SK-N-SH (cell line): ENCODE measurements at regions not wholly inside any gene's neighbourhood (a gene's known extent, or its start where the extent isn't known, plus 50 kb on each side); places are given as distances from the start of the nearest gene placed in this dataset.

ENCODE experiments used
- CTCF ChIA-PET: fragments of 300-600, 350-600 bp; formaldehyde crosslinking; extraction: SDS; loops from one replicate; lab custom pipeline; 2021; lab: Yijun Ruan, JAX
- POLR2A ChIA-PET: fragments of 350-600 bp; sonication (Branson Sonifier 250); formaldehyde crosslinking; extraction: SDS; loops from one replicate; lab custom pipeline; 2020; ENCODE audit warnings: antibody characterized with exemption, inconsistent platforms; lab: Yijun Ruan, JAX
- DNase-seq: peaks from one replicate; pipeline ENCODE4 v3.0.0; 2012
- H2AFZ ChIP-seq: fragments of 200-600 bp; sonication (generic); 2 replicates; pipeline ENCODE4 v1.8.1; 2016; ENCODE audit warnings: antibody characterized with exemption, mild to moderate bottlenecking, low read depth
- H3F3A ChIP-seq: fragments of 200-600 bp; sonication (generic); replicated peaks from 2 replicates; pipeline ENCODE3; 2016; ENCODE audit warnings: antibody characterized with exemption, mild to moderate bottlenecking; ENCODE audit not compliant: insufficient read depth
- H3K27ac ChIP-seq, 2 experiments: fragments of 200-500 bp in 1 of 2; fragments of 200-600 bp in 1 of 2; sonication (Bioruptor generic) in 1 of 2; sonication (generic), shearing (Covaris generic) in 1 of 2; 2 replicates each; pipeline versions ENCODE4 v1.5.1 to v1.6.1; 2014 to 2016; ENCODE audit warnings: low read depth in 2 of 2, inconsistent platforms in 1 of 2, low read length in 1 of 2, mild to moderate bottlenecking in 1 of 2, mixed read lengths in 1 of 2
- H3K27me3 ChIP-seq: fragments of 200-600 bp; sonication (generic), shearing (Covaris generic); 2 replicates; pipeline ENCODE4 v1.6.1; 2016; ENCODE audit warnings: mixed run types; ENCODE audit not compliant: insufficient read depth
- H3K36me3 ChIP-seq, 2 experiments: fragments of 200-500 bp in 1 of 2; fragments of 200-600 bp in 1 of 2; sonication (Bioruptor generic) in 1 of 2; sonication (generic) in 1 of 2; replicated peaks in 1 of 2; 2 replicates each; pipeline versions ENCODE3 to v1.5.1; 2014 to 2016; ENCODE audit warnings: low read length in 1 of 2, mild to moderate bottlenecking in 1 of 2; ENCODE audit not compliant: insufficient read depth in 2 of 2, control insufficient read depth in 1 of 2
- H3K4me1 ChIP-seq, 2 experiments: fragments of 200-500 bp in 1 of 2; fragments of 200-600 bp in 1 of 2; sonication (Bioruptor generic) in 1 of 2; sonication (generic), shearing (Covaris generic) in 1 of 2; 2 replicates each; pipeline versions ENCODE4 v1.5.1 to v1.6.1; 2014 to 2016; ENCODE audit warnings: low read depth in 1 of 2, low read length in 1 of 2, mixed run types in 1 of 2; ENCODE audit not compliant: insufficient read depth in 2 of 2, control insufficient read depth in 1 of 2
- H3K4me2 ChIP-seq: fragments of 200-600 bp; sonication (generic), shearing (Covaris generic); 2 replicates; pipeline ENCODE4 v1.6.1; 2017; ENCODE audit warnings: mixed run types
- H3K4me3 ChIP-seq, 2 experiments: fragments of 200-500 bp in 1 of 2; fragments of 200-600 bp in 1 of 2; sonication (Bioruptor generic) in 1 of 2; sonication (generic), shearing (Covaris generic) in 1 of 2; 2 replicates each; pipeline versions ENCODE4 v1.5.1 to v1.8.1; 2014 to 2016; ENCODE audit warnings: low read depth in 2 of 2, inconsistent platforms in 1 of 2, low read length in 1 of 2, mild to moderate bottlenecking in 1 of 2, mixed read lengths in 1 of 2, moderate library complexity in 1 of 2
- H3K79me2 ChIP-seq: fragments of 200-600 bp; sonication (generic); 2 replicates; pipeline ENCODE4 v1.8.1; 2017; ENCODE audit warnings: mild to moderate bottlenecking; ENCODE audit not compliant: insufficient read depth
- H3K9ac ChIP-seq: fragments of 200-600 bp; sonication (generic); 2 replicates; pipeline ENCODE4 v1.6.1; 2017; ENCODE audit warnings: mixed run types
- H3K9me2 ChIP-seq: fragments of 200-600 bp; sonication (generic); 2 replicates; pipeline ENCODE4 v1.6.1; 2017; ENCODE audit warnings: mixed run types
- H3K9me3 ChIP-seq: fragments of 200-600 bp; sonication (generic); 2 replicates; pipeline ENCODE4 v1.6.1; 2017; ENCODE audit warnings: mixed run types, mild to moderate bottlenecking, moderate library complexity
- H4K20me1 ChIP-seq: fragments of 200-600 bp; sonication (generic); 2 replicates; pipeline ENCODE4 v1.6.1; 2017; ENCODE audit warnings: mild to moderate bottlenecking, mixed run types; ENCODE audit not compliant: insufficient read depth
- FOXJ3 ChIP-seq: sonication (generic); formaldehyde crosslinking; IDR thresholded peaks from 2 replicates; pipeline ENCODE4 v1.5.1; 2020; ENCODE audit warnings: mild to moderate bottlenecking, missing genetic modification reagents
- FOXM1 ChIP-seq: IDR thresholded peaks from 2 replicates; pipeline ENCODE4 v1.4.0; 2012; ENCODE audit warnings: low read depth, mild to moderate bottlenecking
- GABPA ChIP-seq: IDR thresholded peaks from 2 replicates; pipeline ENCODE4 v1.4.0; 2012; ENCODE audit warnings: low read depth, mild to moderate bottlenecking
- JUND ChIP-seq: IDR thresholded peaks from 2 replicates; pipeline ENCODE4 v1.4.0; 2012
- MEF2A ChIP-seq: IDR thresholded peaks from 2 replicates; pipeline ENCODE4 v1.4.0; 2012; ENCODE audit warnings: low read depth, borderline replicate concordance
- MXI1 ChIP-seq: IDR thresholded peaks from 2 replicates; pipeline ENCODE4 v1.6.1; 2012; ENCODE audit warnings: mild to moderate bottlenecking, low read depth, low read length, improper control_type of control experiment
- NRF1 ChIP-seq: IDR thresholded peaks from 2 replicates; pipeline ENCODE4 v1.6.1; 2012; ENCODE audit warnings: low read depth, mild to moderate bottlenecking, low read length
- RCOR1 ChIP-seq: fragments of 150-350 bp; IDR thresholded peaks from 2 replicates; pipeline ENCODE4 v1.6.1; 2017; ENCODE audit warnings: antibody characterized with exemption, low read length
- SMC3 ChIP-seq: IDR thresholded peaks from 2 replicates; pipeline ENCODE4 v1.6.1; 2012; ENCODE audit warnings: low read depth, low read length, improper control_type of control experiment
- TAF1 ChIP-seq: IDR thresholded peaks from 2 replicates; pipeline ENCODE4 v1.6.1; 2012; ENCODE audit warnings: low read depth, mild to moderate bottlenecking, low read length, moderate library complexity, borderline replicate concordance
- TCF12 ChIP-seq: IDR thresholded peaks from 2 replicates; pipeline ENCODE4 v1.4.0; 2012
- WGBS: methylation state at CpG from one replicate; pipeline ENCODE4 v1.1.6; 2017; ENCODE audit warnings: low lambda C conversion rate; 5-methylcytosine and 5-hydroxymethylcytosine counted together
- TF ChIP-seq, protein P1 (sequence below): IDR thresholded peaks from 2 replicates; pipeline ENCODE4 v1.4.0; 2012; ENCODE audit warnings: low read depth, borderline replicate concordance
- TF ChIP-seq, protein P2 (sequence below): IDR thresholded peaks from 2 replicates; pipeline ENCODE4 v1.4.0; 2012; ENCODE audit warnings: low read depth, borderline replicate concordance
- TF ChIP-seq, protein P3 (sequence below): IDR thresholded peaks from 2 replicates; pipeline ENCODE4; 2012

DNA sequence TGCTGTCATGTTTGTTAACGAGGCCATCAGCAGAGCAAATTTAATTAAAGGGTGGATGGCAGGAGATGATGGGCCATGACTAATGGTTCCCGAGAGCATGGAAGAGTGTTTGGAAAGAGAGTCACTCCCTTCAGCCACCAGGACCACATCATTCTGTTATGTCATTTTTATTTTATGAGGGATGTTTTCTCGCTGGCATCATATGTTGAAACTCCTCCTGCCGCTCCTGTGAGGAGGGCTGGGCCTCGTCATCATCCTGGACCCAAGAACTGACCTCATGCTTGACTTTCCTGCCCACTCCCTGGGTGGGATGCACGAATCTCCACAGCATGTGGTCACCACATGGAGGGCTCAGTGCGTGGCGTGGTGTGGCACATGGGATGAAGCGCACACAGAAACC is 86.4 kb upstream of the FRMD1 start:
- Histone ChIP-seq H3K9ac (no peak overlapping the region), H3K9me2 (no peaks in the 10 kb centered on the region), H4K20me1 (no peaks in the 10 kb centered on the region), H2AFZ (no peak overlapping the region), H3K4me2 (no peak overlapping the region), H3K27ac (no peak overlapping the region), H3K27me3 (no peaks in the 10 kb centered on the region), H3K36me3 (no peaks in the 10 kb centered on the region), H3F3A (no peaks in the 10 kb centered on the region), H3K79me2 (no peaks in the 10 kb centered on the region), H3K9me3 (no peaks in the 10 kb centered on the region), H3K4me3 (no peak overlapping the region), H3K4me1 (peaks cover 0 to 16% of the 10 kb centered on the region in 2 experiments; a peak in 1 of 4 replicates)
- CTCF ChIA-PET = interaction anchor here (1.4 kb wide), 1 partner anchor 189 kb away, joined by 4 read pairs; no protein-coding TSS in a partner anchor
- 41% methylated on average over 9 of the region's 9 CpGs for WGBS
- POLR2A ChIA-PET = no interaction called here
- TF ChIP-seq TAF1 (no peak), GABPA (no peak), MEF2A (no peak), MXI1 (no peak), NRF1 (no peak), TCF12 (no peak), RCOR1 (no peak), JUND (no peak), SMC3 (no peak), FOXM1 (no peak), FOXJ3 (CRISPR knock-in tag) (no peak)
- TF ChIP-seq, protein P1, sequence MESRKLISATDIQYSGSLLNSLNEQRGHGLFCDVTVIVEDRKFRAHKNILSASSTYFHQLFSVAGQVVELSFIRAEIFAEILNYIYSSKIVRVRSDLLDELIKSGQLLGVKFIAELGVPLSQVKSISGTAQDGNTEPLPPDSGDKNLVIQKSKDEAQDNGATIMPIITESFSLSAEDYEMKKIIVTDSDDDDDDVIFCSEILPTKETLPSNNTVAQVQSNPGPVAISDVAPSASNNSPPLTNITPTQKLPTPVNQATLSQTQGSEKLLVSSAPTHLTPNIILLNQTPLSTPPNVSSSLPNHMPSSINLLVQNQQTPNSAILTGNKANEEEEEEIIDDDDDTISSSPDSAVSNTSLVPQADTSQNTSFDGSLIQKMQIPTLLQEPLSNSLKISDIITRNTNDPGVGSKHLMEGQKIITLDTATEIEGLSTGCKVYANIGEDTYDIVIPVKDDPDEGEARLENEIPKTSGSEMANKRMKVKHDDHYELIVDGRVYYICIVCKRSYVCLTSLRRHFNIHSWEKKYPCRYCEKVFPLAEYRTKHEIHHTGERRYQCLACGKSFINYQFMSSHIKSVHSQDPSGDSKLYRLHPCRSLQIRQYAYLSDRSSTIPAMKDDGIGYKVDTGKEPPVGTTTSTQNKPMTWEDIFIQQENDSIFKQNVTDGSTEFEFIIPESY = no peak
- TF ChIP-seq, protein P2, sequence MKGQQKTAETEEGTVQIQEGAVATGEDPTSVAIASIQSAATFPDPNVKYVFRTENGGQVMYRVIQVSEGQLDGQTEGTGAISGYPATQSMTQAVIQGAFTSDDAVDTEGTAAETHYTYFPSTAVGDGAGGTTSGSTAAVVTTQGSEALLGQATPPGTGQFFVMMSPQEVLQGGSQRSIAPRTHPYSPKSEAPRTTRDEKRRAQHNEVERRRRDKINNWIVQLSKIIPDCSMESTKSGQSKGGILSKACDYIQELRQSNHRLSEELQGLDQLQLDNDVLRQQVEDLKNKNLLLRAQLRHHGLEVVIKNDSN = no peak
- no peak for DNase-seq

DNA sequence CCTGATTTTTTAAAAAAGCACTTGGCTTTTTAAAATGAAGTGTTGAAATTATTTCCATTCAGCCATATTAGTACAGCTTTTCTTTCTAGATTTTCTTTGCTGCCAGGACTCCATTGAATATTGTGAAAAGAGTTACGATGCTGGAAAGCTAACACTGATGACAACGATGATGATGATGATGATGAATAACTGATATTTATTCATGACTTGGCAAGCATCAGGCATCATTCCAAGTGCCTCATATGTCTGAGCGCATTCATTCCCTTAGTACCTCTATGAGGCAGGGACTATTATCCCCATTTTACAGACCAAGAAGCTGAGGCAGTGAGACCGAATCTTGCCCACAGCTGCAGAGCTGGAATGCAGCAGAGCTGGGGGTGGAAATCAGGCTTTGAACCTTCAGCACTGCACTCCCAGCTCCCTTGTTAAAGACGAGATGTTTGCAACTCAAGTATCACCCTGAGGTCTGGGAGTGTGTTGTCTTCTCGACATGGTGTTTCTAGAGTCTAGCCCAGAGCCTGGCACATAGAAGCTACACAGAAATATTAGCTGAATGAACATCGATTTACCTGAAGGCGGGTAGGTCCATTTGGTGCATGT is 85.5 kb upstream of the FRMD1 start:
- Histone ChIP-seq H3K4me2 (no peak overlapping the region), H3K4me3 (no peak overlapping the region), H3K9me3 (no peaks in the 10 kb centered on the region), H4K20me1 (no peaks in the 10 kb centered on the region), H3K27ac (no peak overlapping the region), H3K9me2 (no peaks in the 10 kb centered on the region), H3F3A (no peaks in the 10 kb centered on the region), H3K79me2 (no peaks in the 10 kb centered on the region), H3K4me1 (peaks cover 0 to 16% of the 10 kb centered on the region in 2 experiments; a peak in 1 of 4 replicates), H3K27me3 (no peaks in the 10 kb centered on the region), H3K36me3 (no peaks in the 10 kb centered on the region), H2AFZ (no peak overlapping the region), H3K9ac (no peak overlapping the region)
- CTCF ChIA-PET = interaction anchor here (1.2 to 1.7 kb wide), 3 partner anchors 14 to 190 kb away, joined by 4 read pairs; no protein-coding TSS in a partner anchor
- TF ChIP-seq, protein P2 = no peak
- TF ChIP-seq, protein P3, sequence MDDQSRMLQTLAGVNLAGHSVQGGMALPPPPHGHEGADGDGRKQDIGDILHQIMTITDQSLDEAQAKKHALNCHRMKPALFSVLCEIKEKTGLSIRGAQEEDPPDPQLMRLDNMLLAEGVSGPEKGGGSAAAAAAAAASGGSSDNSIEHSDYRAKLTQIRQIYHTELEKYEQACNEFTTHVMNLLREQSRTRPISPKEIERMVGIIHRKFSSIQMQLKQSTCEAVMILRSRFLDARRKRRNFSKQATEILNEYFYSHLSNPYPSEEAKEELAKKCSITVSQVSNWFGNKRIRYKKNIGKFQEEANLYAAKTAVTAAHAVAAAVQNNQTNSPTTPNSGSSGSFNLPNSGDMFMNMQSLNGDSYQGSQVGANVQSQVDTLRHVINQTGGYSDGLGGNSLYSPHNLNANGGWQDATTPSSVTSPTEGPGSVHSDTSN = no peak
- POLR2A ChIA-PET = no interaction called here
- no peak for DNase-seq
- 41% methylated on average over 8 of the region's 8 CpGs for WGBS
